HepG2 (cell line): ENCODE measurements at regions not wholly inside any gene's neighbourhood (a gene's known extent, or its start where the extent isn't known, plus 50 kb on each side); places are given as distances from the start of the nearest gene placed in this dataset.

Source experiments
- ATAC-seq: fragments of 200-7000 bp; cut with Tn5 transposase; 3 replicates; pipeline ENCODE4 v1.9.1; 2020; ENCODE audit warnings: mild to moderate bottlenecking, moderate library complexity
- BruUV-seq: library from RNA; stranded (reverse); fragments of 400-500 nt; replicated peaks from 2 replicates; lab custom pipeline; 2021; lab: Mats Ljungman, UMichigan
- CTCF ChIA-PET: fragments of 300-600 bp; formaldehyde crosslinking; extraction: SDS; loops from one replicate; lab custom pipeline; 2021; ENCODE audit warnings: low total read pairs, inconsistent platforms, low intra/inter-chr PET ratio; lab: Yijun Ruan, JAX
- POLR2A ChIA-PET: fragments of 350-600 bp; sonication (Branson Sonifier 250); formaldehyde crosslinking; loops from one replicate; lab custom pipeline; 2020; ENCODE audit warnings: antibody characterized with exemption, inconsistent platforms; lab: Yijun Ruan, JAX
- DNase-seq: peaks from one replicate; pipeline ENCODE4 v3.0.0-alpha.2; 2015; ENCODE audit warnings: low spot score
- FAIRE-seq: peaks from 3 replicates; lab custom pipeline; 2011; peaks lifted over from hg19 to GRCh38; lab: Jason Lieb, UNC
- H2AFZ ChIP-seq: one replicate; pipeline ENCODE4 v1.6.1; 2011; ENCODE audit warnings: low read length, inconsistent platforms
- H3K27ac ChIP-seq: fragments of 300-600 bp; 3 replicates; pipeline ENCODE4 v1.8.0; 2011; ENCODE audit warnings: mixed run types, mild to moderate bottlenecking, mixed read lengths, low read length, inconsistent platforms; ENCODE audit not compliant: insufficient read depth; ENCODE audit errors: extremely low read length
- H3K27me3 ChIP-seq, 2 experiments: fragments of 200-600 bp in 1 of 2; 2 replicates in 1 of 2; 3 replicates in 1 of 2; pipeline versions ENCODE4 v1.6.0 to v1.8.0; 2011; ENCODE audit warnings: low read length in 2 of 2, mild to moderate bottlenecking in 2 of 2, moderate library complexity in 2 of 2, inconsistent platforms in 1 of 2; ENCODE audit not compliant: insufficient read depth in 2 of 2, control insufficient read depth in 1 of 2
- H3K36me3 ChIP-seq, 2 experiments: fragments of 200-600 bp in 1 of 2; replicated peaks in 1 of 2; 2 replicates in 1 of 2; 3 replicates in 1 of 2; pipeline versions ENCODE4 v1.5.1 to v1.8.0; 2011; ENCODE audit warnings: low read length in 2 of 2, inconsistent platforms in 1 of 2; ENCODE audit not compliant: insufficient read depth in 2 of 2, control insufficient read depth in 1 of 2
- H3K4me1 ChIP-seq: 2 replicates; pipeline ENCODE4 v1.5.1; 2012; ENCODE audit warnings: low read length, inconsistent platforms; ENCODE audit not compliant: insufficient read depth
- H3K4me2 ChIP-seq: 2 replicates; pipeline ENCODE4 v1.6.0; 2011; ENCODE audit warnings: low read depth, low read length, inconsistent platforms
- H3K4me3 ChIP-seq, 3 experiments: fragments of 200-600 bp in 1 of 3; sonication (generic), shearing (Covaris generic) in 1 of 3; replicated peaks in 1 of 3; 2 replicates each; pipeline ENCODE4 v1.5.1; 2011 to 2016; ENCODE audit warnings: low read length in 3 of 3, inconsistent platforms in 2 of 3, low read depth in 2 of 3, mild to moderate bottlenecking in 2 of 3, control low read depth in 1 of 3, mixed read lengths in 1 of 3; ENCODE audit not compliant: insufficient read depth in 1 of 3
- H3K79me2 ChIP-seq: one replicate; pipeline ENCODE4 v1.6.1; 2011; ENCODE audit warnings: low read length, inconsistent platforms; ENCODE audit not compliant: insufficient read depth
- H3K9ac ChIP-seq: 2 replicates; pipeline ENCODE4 v1.6.0; 2011; ENCODE audit warnings: mild to moderate bottlenecking, low read depth, low read length, inconsistent platforms; ENCODE audit not compliant: insufficient read depth
- H3K9me3 ChIP-seq: 2 replicates; pipeline ENCODE4 v1.5.1; 2012; ENCODE audit warnings: mild to moderate bottlenecking, low read length
- H4K20me1 ChIP-seq: 2 replicates; pipeline ENCODE4 v1.6.0; 2011; ENCODE audit warnings: inconsistent platforms, mild to moderate bottlenecking, low read length, moderate library complexity; ENCODE audit not compliant: insufficient read depth
- GABPA ChIP-seq, 2 experiments: IDR thresholded peaks; 2 replicates each; pipeline ENCODE4 v1.6.1; 2011 to 2016; ENCODE audit warnings: low read depth in 2 of 2, low read length in 1 of 2, missing biosample characterization in 1 of 2, missing genetic modification characterization in 1 of 2
- HNRNPUL1 ChIP-seq: fragments of 200-400 bp; formaldehyde crosslinking; IDR thresholded peaks from 2 replicates; pipeline ENCODE4 v1.6.1; 2017; ENCODE audit warnings: low read depth, mild to moderate bottlenecking, low read length, moderate library complexity
- KLF15 ChIP-seq: sonication (generic); formaldehyde crosslinking; IDR thresholded peaks from 2 replicates; pipeline ENCODE4 v1.8.1; 2023; ENCODE audit warnings: borderline replicate concordance, mild to moderate bottlenecking, inconsistent platforms, missing genetic modification reagents, mixed read lengths
- POGZ ChIP-seq: sonication (generic); formaldehyde crosslinking; IDR thresholded peaks from 2 replicates; pipeline ENCODE4 v1.4.0; 2020; ENCODE audit warnings: mild to moderate bottlenecking, missing genetic modification reagents
- TBX2 ChIP-seq: sonication (generic); formaldehyde crosslinking; IDR thresholded peaks from 2 replicates; pipeline ENCODE4 v1.5.0; 2020; ENCODE audit warnings: missing genetic modification reagents, mild to moderate bottlenecking, borderline replicate concordance
- TRAFD1 ChIP-seq: sonication (generic); formaldehyde crosslinking; IDR thresholded peaks from 2 replicates; pipeline ENCODE4 v1.5.1; 2020; ENCODE audit warnings: missing genetic modification reagents, mild to moderate bottlenecking, borderline replicate concordance
- ZBTB49 ChIP-seq: sonication (generic); formaldehyde crosslinking; IDR thresholded peaks from 2 replicates; pipeline ENCODE4 v1.4.0; 2020; ENCODE audit warnings: missing genetic modification reagents, borderline replicate concordance
- ZNF781 ChIP-seq: sonication (generic); formaldehyde crosslinking; IDR thresholded peaks from 2 replicates; pipeline ENCODE4 v1.5.1; 2020; ENCODE audit warnings: borderline replicate concordance, mild to moderate bottlenecking, missing genetic modification reagents; ENCODE audit errors: not compliant biosample characterization
- in situ Hi-C: cut with HindIII; loops from 2 replicates; pipeline ENCODE4 v1.10.0; 2017; ENCODE audit warnings: low pct_unique_long_range_greater_than_20kb; ENCODE audit not compliant: extremely low pct_ligation_motif_present
- intact Hi-C: fragments of 100-400 bp; cut with micrococcal nuclease; formaldehyde crosslinking; loops from one replicate; pipeline ENCODE4 v1.10.0; 2022; ENCODE audit not compliant: unreplicated experiment

GRCh38 chr2:51237626-51238271, 205.8 kb upstream of the NRXN1 start:
- POLR2A ChIA-PET, result no interaction called here
- Histone ChIP-seq H3K9me3 (peaks cover 69% of the 10 kb centered on the region), H3K27me3 (no peaks in the 10 kb centered on the region), H3K36me3 (no peaks in the 10 kb centered on the region), H4K20me1 (no peaks in the 10 kb centered on the region), H2AFZ (no peak overlapping the region)
- TF ChIP-seq KLF15 (no peak), ZNF781 (CRISPR knock-in tag) (no peak), POGZ (no peak), GABPA (IDR thresholded peaks at IDR 0.05; ENCODE audit: low read depth, low read length) (no peak), GABPA (CRISPR knock-in tag; IDR thresholded peaks at IDR 0.05; ENCODE audit: low read depth) (no peak), ZBTB49 (no peak), HNRNPUL1 (no peak), TBX2 (no peak), TRAFD1 (CRISPR knock-in tag) (no peak)
- TF ChIP-seq, all 625 proteins: peak for 0
- FAIRE-seq (no peak), ATAC-seq (no peak), DNase-seq (no peak)
- no peak overlapping the region for H3K4me2 ChIP-seq
- no peak overlapping the region for H3K27ac ChIP-seq
- in situ Hi-C loops (no loop called here), intact Hi-C loops (no loop called here)
- no peak overlapping the region for H3K4me3 ChIP-seq
- CTCF ChIA-PET, result no interaction called here
- no TSS peak for BruUV-seq
- no peaks in the 10 kb centered on the region for H3K4me1 ChIP-seq
- no peaks in the 10 kb centered on the region for H3K79me2 ChIP-seq
- no peak overlapping the region for H3K9ac ChIP-seq
